ENCODE measurements at regions not wholly inside any gene's neighbourhood (a gene's known extent, or its start where the extent isn't known, plus 50 kb on each side); places are given as distances from the start of the nearest gene placed in this dataset.

GRCh38 chr4:146033149-146033548 lies 94.5 kb upstream of the ZNF827 start:
- Histone ChIP-seq H3K27ac (ENCODE audit: low read depth, low read length) (no peak overlapping the region), H3K27me3 (ENCODE audit: insufficient read depth, low read length, poor library complexity, severe bottlenecking) (peaks cover 3% of the 10 kb centered on the region), H3K36me3 (ENCODE audit: insufficient read depth, low read length) (no peaks in the 10 kb centered on the region), H3K4me1 (ENCODE audit: insufficient read depth, low read length) (no peaks in the 10 kb centered on the region), H3K4me3 (ENCODE audit: low read length) (no peak overlapping the region), H3K9me3 (ENCODE audit: low read length) (no peaks in the 10 kb centered on the region)
- H3K4me3 Mint-ChIP-seq = no peak overlapping the region
- H3K27ac Mint-ChIP-seq = no peak overlapping the region
- DNase-seq = no peak
- peaks cover 2 to 4% (median 3%) of the 10 kb centered on the region in 3 donors for H3K4me1 Mint-ChIP-seq
- peaks cover 0 to 4% (median 0%) of the 10 kb centered on the region in 5 donors for H3K9me3 Mint-ChIP-seq
- peaks cover 0 to 6% (median 0%) of the 10 kb centered on the region in 3 donors for H3K36me3 Mint-ChIP-seq
- H3K27me3 Mint-ChIP-seq = peaks cover 2 to 41% of the 10 kb centered on the region in 2 donors
- ChIA-PET CTCF (no interaction called here), POLR2A (no interaction called here)

- Histone ChIP-seq H3K9me3 (ENCODE audit: low read length) (no peaks in the 10 kb centered on the region), H3K27ac (ENCODE audit: low read depth, low read length) (no peak overlapping the region), H3K4me3 (ENCODE audit: low read length) (no peak overlapping the region), H3K27me3 (ENCODE audit: insufficient read depth, low read length, poor library complexity, severe bottlenecking) (peaks cover 3% of the 10 kb centered on the region), H3K36me3 (ENCODE audit: insufficient read depth, low read length) (no peaks in the 10 kb centered on the region), H3K4me1 (ENCODE audit: insufficient read depth, low read length) (no peaks in the 10 kb centered on the region)
- Mint-ChIP-seq H3K27ac (no peak overlapping the region), H3K4me3 (no peak overlapping the region), H3K27me3 (peaks cover 2 to 46% of the 10 kb centered on the region in 2 donors), H3K36me3 (peaks cover 0 to 6% (median 0%) of the 10 kb centered on the region in 3 donors), H3K4me1 (peaks cover 2 to 4% (median 3%) of the 10 kb centered on the region in 3 donors), H3K9me3 (peaks cover 0 to 4% (median 0%) of the 10 kb centered on the region in 5 donors)
- ChIA-PET CTCF (no interaction called here), POLR2A (no interaction called here)
- DNase-seq = no peak
Observed at GRCh38 chr4:146032234-146032860, 93.7 kb upstream of the ZNF827 start.

- DNase-seq = no peak
Observed at GRCh38 chr4:146029939-146030710, 91.5 kb upstream of the ZNF827 start.

GRCh38 chr4:146029147-146029546 lies 90.5 kb upstream of the ZNF827 start:
- Mint-ChIP-seq H3K9me3 (peaks cover 0 to 3% (median 0%) of the 10 kb centered on the region in 5 donors), H3K27me3 (peaks cover 4 to 66% of the 10 kb centered on the region in 2 donors), H3K36me3 (peaks cover 0 to 6% (median 0%) of the 10 kb centered on the region in 3 donors), H3K4me3 (no peak overlapping the region), H3K27ac (no peak overlapping the region), H3K4me1 (peaks cover 2 to 4% (median 3%) of the 10 kb centered on the region in 3 donors)
- H3K4me1 ChIP-seq (ENCODE audit: insufficient read depth, low read length) = no peaks in the 10 kb centered on the region
- POLR2A ChIA-PET = no interaction called here
- H3K27ac ChIP-seq (ENCODE audit: low read depth, low read length) = no peak overlapping the region
- no peaks in the 10 kb centered on the region for H3K9me3 ChIP-seq (ENCODE audit: low read length)
- H3K36me3 ChIP-seq (ENCODE audit: insufficient read depth, low read length) = no peaks in the 10 kb centered on the region
- no peak for DNase-seq
- H3K4me3 ChIP-seq (ENCODE audit: low read length) = no peak overlapping the region
- H3K27me3 ChIP-seq (ENCODE audit: insufficient read depth, low read length, poor library complexity, severe bottlenecking) = peaks cover 3% of the 10 kb centered on the region
- CTCF ChIA-PET = no interaction called here

More at GRCh38 chr4:146029939-146030710, 91.5 kb upstream of the ZNF827 start:
- Histone ChIP-seq H3K9me3 (ENCODE audit: low read length) (no peaks in the 10 kb centered on the region), H3K36me3 (ENCODE audit: insufficient read depth, low read length) (no peaks in the 10 kb centered on the region), H3K27ac (ENCODE audit: low read depth, low read length) (no peak overlapping the region), H3K27me3 (ENCODE audit: insufficient read depth, low read length, poor library complexity, severe bottlenecking) (peaks cover 3% of the 10 kb centered on the region), H3K4me3 (ENCODE audit: low read length) (no peak overlapping the region), H3K4me1 (ENCODE audit: insufficient read depth, low read length) (no peaks in the 10 kb centered on the region)
- ChIA-PET CTCF (no interaction called here), POLR2A (no interaction called here)
- H3K4me3 Mint-ChIP-seq = no peak overlapping the region
- peaks cover 0 to 6% (median 0%) of the 10 kb centered on the region in 3 donors for H3K36me3 Mint-ChIP-seq
- H3K27me3 Mint-ChIP-seq = peaks cover 4 to 62% of the 10 kb centered on the region in 2 donors
- H3K4me1 Mint-ChIP-seq = peaks cover 2 to 4% (median 3%) of the 10 kb centered on the region in 3 donors
- H3K9me3 Mint-ChIP-seq = peaks cover 0 to 4% (median 0%) of the 10 kb centered on the region in 5 donors
- no peak overlapping the region for H3K27ac Mint-ChIP-seq

GRCh38 chr4:146027761-146028160 lies 89.1 kb upstream of the ZNF827 start:
- no peak overlapping the region for H3K4me3 Mint-ChIP-seq
- no peak overlapping the region for H3K27ac Mint-ChIP-seq
- DNase-seq = no peak
- no peaks in the 10 kb centered on the region for H3K4me1 ChIP-seq (ENCODE audit: insufficient read depth, low read length)
- POLR2A ChIA-PET = no interaction called here
- H3K27me3 ChIP-seq (ENCODE audit: insufficient read depth, low read length, poor library complexity, severe bottlenecking) = peaks cover 3% of the 10 kb centered on the region
- no peaks in the 10 kb centered on the region for H3K9me3 ChIP-seq (ENCODE audit: low read length)
- H3K36me3 Mint-ChIP-seq = no peaks in the 10 kb centered on the region
- peaks cover 2 to 4% (median 3%) of the 10 kb centered on the region in 3 donors for H3K4me1 Mint-ChIP-seq
- H3K9me3 Mint-ChIP-seq = no peaks in the 10 kb centered on the region
- no peak overlapping the region for H3K27ac ChIP-seq (ENCODE audit: low read depth, low read length)
- H3K4me3 ChIP-seq (ENCODE audit: low read length) = no peak overlapping the region
- no peaks in the 10 kb centered on the region for H3K36me3 ChIP-seq (ENCODE audit: insufficient read depth, low read length)
- H3K27me3 Mint-ChIP-seq = peaks cover 4 to 52% of the 10 kb centered on the region in 2 donors
- CTCF ChIA-PET = no interaction called here

GRCh38 chr4:146023334-146023967 lies 84.8 kb upstream of the ZNF827 start:
- no peak for DNase-seq
- Histone ChIP-seq H3K27ac (ENCODE audit: low read depth, low read length) (no peak overlapping the region), H3K9me3 (ENCODE audit: low read length) (no peaks in the 10 kb centered on the region), H3K4me1 (ENCODE audit: insufficient read depth, low read length) (no peaks in the 10 kb centered on the region), H3K4me3 (ENCODE audit: low read length) (no peak overlapping the region), H3K27me3 (ENCODE audit: insufficient read depth, low read length, poor library complexity, severe bottlenecking) (no peaks in the 10 kb centered on the region), H3K36me3 (ENCODE audit: insufficient read depth, low read length) (no peaks in the 10 kb centered on the region)
- Mint-ChIP-seq H3K4me1 (no peaks in the 10 kb centered on the region), H3K27ac (no peak overlapping the region), H3K4me3 (no peak overlapping the region), H3K36me3 (no peaks in the 10 kb centered on the region), H3K27me3 (peaks cover 6 to 38% of the 10 kb centered on the region in 2 donors), H3K9me3 (peaks cover 0 to 8% (median 0%) of the 10 kb centered on the region in 5 donors)
- ChIA-PET CTCF (no interaction called here), POLR2A (no interaction called here)

- Mint-ChIP-seq H3K36me3 (no peaks in the 10 kb centered on the region), H3K27ac (no peak overlapping the region), H3K4me1 (no peaks in the 10 kb centered on the region), H3K27me3 (peaks cover 6 to 35% of the 10 kb centered on the region in 2 donors), H3K9me3 (peaks cover 0 to 8% (median 0%) of the 10 kb centered on the region in 5 donors), H3K4me3 (no peak overlapping the region)
- Histone ChIP-seq H3K4me3 (ENCODE audit: low read length) (no peak overlapping the region), H3K4me1 (ENCODE audit: insufficient read depth, low read length) (no peaks in the 10 kb centered on the region), H3K9me3 (ENCODE audit: low read length) (no peaks in the 10 kb centered on the region), H3K36me3 (ENCODE audit: insufficient read depth, low read length) (no peaks in the 10 kb centered on the region), H3K27me3 (ENCODE audit: insufficient read depth, low read length, poor library complexity, severe bottlenecking) (no peaks in the 10 kb centered on the region), H3K27ac (ENCODE audit: low read depth, low read length) (no peak overlapping the region)
- ChIA-PET POLR2A (no interaction called here), CTCF (no interaction called here)
- no peak for DNase-seq
Observed at GRCh38 chr4:146022541-146022940, 83.9 kb upstream of the ZNF827 start.

- CTCF ChIA-PET = no interaction called here
Observed at GRCh38 chr4:146018247-146018646, 79.6 kb upstream of the ZNF827 start.

More at GRCh38 chr4:146018247-146018646, 79.6 kb upstream of the ZNF827 start:
- peaks cover 8 to 24% of the 10 kb centered on the region in 2 donors for H3K27me3 Mint-ChIP-seq
- no peak overlapping the region for H3K27ac Mint-ChIP-seq
- H3K36me3 Mint-ChIP-seq = no peaks in the 10 kb centered on the region
- H3K4me1 ChIP-seq (ENCODE audit: insufficient read depth, low read length) = no peaks in the 10 kb centered on the region
- POLR2A ChIA-PET = no interaction called here
- no peak overlapping the region for H3K4me3 Mint-ChIP-seq
- H3K9me3 Mint-ChIP-seq = peaks cover 0 to 8% (median 0%) of the 10 kb centered on the region in 5 donors
- no peak for DNase-seq
- no peak overlapping the region for H3K27ac ChIP-seq (ENCODE audit: low read depth, low read length)
- no peaks in the 10 kb centered on the region for H3K9me3 ChIP-seq (ENCODE audit: low read length)
- H3K4me3 ChIP-seq (ENCODE audit: low read length) = no peak overlapping the region
- no peaks in the 10 kb centered on the region for H3K36me3 ChIP-seq (ENCODE audit: insufficient read depth, low read length)
- no peaks in the 10 kb centered on the region for H3K4me1 Mint-ChIP-seq
- H3K27me3 ChIP-seq (ENCODE audit: insufficient read depth, low read length, poor library complexity, severe bottlenecking) = no peaks in the 10 kb centered on the region

Data from CD8-positive, alpha-beta memory T cell (primary cell).